HS-5 (cell line): ENCODE measurements at regions not wholly inside any gene's neighbourhood (a gene's known extent, or its start where the extent isn't known, plus 50 kb on each side); places are given as distances from the start of the nearest gene placed in this dataset.
"Not testable (repeated sequence)": the region's sequence is repeated elsewhere in the genome, so short reads cannot be mapped to it uniquely, and the experiment has no call there.

ENCODE experiments used
- DNase-seq: peaks from one replicate; pipeline ENCODE4 v3.0.0-alpha.2; 2012; ENCODE audit warnings: low read depth

DNA sequence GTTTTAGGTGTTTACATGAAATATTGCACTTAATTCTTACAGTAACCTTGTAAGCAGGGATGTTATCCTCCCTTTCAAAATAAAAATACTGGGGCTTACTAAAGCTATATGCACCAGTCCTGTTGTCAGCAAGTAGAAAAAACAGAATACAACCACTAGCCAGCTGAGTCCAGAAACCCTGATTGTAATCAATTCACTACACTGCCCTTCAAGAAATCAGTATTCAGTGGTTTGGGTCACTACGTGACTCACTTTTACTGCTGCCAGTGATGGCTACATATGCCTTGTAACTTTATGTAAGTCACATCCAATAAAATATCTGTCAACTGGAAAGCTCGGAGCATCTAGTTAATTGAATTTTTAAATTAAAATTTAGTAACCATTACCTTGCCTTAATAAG, 376.3 kb upstream of the DEPDC1 start:
- no peak for DNase-seq

DNA sequence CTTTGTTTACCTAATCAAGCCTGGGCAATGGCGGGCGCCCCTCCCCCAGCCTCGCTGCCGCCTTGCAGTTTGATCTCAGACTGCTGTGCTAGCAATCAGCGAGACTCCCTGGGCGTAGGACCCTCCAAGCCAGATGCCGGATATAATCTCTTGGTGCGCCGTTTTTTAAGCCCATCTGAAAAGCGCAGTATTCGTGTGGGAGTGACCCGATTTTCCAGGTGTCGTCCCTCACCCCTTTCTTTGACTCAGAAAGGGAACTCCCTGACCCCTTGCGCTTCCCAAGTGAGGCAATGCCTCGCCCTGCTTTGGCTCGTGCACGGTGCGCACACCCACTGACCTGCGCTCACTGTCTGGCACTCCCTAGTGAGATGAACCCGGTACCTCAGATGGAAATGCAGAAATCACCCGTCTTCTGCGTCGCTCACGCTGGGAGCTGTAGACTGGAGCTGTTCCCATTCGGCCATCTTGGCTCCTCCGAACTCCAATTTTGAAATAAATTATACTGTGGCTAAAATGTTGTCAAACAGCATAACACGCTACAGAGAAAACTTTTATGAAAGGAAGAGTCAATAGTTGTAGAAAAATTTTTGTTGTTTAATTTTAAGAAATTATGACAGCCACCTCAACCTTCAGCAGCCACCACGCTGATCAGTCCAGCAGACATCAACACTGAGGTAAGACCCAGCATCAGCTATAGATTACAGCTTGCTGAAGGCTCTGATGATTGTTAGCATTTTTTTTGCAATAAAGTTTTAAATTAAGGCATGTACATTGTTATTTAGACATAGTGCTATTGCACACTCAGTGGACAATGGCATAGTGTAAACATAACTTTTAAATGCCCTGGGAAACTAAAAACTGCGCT, 384.7 kb upstream of the DEPDC1 start:
- not testable (repeated sequence) for DNase-seq

DNA sequence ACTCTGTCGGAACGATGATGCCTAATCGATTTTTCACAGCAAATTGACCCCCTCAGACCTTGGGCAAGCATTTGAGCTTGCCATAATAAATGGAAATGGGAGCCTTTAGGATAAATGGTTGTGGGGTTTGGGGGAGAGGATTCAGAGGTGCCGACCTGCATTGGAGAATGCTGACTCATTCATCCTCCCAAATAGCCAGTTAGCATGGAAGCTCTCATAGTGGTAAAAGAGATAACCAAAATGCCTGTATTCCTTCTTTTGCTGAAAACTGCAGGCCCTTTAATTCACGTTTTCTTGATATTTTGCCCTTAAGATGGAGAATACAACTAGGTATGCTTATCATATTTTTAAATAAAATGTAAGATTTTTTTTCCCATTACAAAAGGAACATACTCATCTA, 392.6 kb upstream of the DEPDC1 start:
- no peak for DNase-seq

DNA sequence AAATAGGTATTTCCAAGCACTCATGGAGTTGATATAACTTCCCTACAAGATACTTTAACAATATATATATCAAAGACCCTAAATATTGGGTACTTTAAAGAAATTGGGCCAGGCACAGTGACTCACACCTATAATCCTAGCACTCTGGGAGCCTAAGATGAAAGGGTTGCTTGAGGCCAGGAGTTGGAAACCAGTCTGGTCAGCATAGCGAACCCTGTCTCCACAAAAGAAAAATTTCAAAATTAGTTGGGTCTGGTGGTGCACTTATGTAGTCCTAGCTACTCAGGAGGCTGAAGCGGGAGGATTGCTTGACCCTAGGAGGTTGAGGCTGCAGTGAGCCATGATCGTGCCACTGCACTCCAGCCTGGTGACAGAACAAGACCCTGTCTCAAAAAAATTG, 393.9 kb upstream of the DEPDC1 start:
- DNase-seq, result no peak

DNA sequence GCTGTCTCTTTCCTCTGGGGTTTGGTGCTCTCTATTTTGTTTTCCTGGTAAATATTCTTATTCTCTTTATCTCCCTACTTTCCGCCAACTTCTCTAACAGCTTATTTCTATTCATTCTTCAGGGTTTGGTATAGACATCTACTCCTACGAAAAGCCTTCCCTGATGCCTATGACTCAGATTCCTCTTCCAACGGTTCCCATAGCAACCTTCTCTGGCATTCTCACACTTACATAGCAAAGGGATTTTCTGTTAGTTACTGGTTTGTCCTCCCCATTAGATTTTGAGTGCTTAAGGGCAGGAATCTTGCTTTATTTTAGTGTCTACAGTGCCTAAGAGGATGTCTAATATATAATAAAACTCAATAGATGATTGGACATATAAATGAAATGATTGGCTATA, 407.6 kb upstream of the DEPDC1 start:
- DNase-seq, result no peak

DNA sequence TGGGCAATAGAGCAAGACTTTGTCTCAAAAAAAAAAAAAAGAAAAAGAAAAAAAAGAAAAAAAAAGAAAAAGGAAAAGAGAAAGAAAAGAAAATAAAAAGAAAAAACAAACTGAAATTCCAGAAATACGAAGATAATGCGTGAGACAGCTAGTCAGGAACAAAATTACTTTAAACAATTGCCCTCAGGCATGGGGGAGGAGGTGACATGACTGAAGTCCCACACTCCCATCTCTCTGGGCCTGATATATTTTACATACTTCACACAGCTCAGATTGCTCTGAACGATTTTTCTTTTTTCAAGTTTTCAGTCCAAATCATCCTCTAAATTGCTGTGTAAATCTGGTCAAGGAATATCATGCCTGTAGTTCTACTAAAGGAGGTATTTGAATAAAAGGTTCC, 409.5 kb upstream of the DEPDC1 start:
- no peak for DNase-seq

DNA sequence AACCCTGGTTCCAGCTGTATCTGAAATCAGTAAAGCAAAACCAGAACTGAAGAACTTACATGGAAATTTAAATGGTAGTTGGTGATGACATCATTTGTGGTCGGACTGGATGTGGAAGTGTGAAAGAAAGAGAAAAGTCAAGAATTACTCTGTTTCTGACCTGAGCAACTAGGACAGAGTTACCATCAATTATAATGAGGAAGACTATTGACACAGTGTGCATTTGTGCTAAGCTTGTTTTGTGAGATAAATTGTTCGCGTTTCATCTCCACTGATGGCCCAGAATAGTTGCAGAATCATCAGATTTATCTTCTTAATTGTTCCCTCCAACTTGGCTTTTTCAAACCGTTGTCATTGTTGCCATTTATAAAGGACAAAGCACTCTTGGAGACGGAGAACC, 410.6 kb upstream of the DEPDC1 start:
- DNase-seq, result no peak

DNA sequence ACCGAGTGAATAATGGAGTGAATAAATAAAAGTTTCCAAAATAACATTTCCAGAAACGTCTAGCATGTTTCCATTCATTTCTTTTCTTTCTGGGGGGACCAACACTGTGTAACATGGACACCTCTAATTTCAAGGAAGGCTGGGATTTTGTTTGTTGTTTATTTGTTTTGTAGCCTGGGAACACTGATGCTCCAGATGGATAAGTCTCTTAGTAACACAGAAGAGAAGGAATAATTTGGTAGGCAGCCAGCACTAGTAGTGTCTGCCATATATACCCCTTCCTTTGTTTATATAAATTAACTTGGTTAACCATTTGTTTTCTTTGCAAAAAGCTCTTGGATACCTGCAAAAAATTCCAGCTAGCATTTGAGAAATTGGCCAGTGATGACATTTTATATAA, 411.4 kb upstream of the DEPDC1 start:
- DNase-seq, result no peak

DNA sequence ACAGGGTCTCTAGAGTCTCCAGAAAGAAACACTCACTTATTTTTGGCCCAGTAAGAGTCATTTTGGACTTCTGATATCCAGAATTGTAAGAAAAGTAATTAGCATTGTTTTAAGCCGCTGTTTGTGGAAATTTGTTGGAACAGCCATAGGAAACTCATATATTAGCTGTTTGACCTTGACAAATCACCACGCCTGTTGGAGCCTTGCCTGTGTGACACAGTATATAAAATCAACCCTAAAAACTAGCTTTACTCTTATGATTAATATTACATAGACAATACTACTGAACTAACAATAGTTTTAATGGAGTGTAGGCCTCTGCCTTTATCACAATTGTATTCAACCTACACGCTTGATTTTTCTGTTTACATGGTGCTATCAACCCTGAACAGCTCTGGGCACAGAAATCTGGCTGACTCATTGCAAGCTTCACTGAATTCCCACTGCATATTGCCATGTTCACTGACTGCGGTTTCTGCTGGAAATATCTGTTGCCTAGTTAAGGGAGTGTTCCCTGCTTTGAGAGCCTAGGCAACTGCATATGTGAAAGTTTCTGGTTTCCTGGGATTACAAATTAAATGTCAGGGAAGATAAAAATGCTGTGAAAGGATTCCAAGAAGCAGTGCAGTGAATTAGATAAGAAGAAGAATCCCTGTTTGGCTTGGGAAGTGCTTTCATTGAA, 419.5 kb upstream of the DEPDC1 start:
- DNase-seq, result peak; percentile 15

DNA sequence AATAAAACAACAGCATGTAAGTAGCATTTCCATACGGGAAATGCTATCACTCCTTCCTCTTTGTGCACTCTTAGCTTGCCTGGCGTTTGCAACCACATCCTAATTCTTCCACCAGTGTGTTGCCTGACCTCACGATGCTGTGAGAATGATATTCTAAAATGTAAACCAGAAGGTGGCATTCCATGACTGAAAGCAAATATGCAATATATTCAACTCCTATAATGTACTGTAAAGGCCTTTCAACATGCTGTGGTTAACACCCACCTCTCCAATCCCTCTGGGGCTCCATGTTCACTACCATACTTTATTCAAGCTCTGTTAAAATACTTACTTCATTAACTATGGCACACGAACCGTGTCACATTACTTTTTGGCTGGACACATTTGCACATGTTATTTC, 420.6 kb upstream of the DEPDC1 start:
- DNase-seq, result no peak

DNA sequence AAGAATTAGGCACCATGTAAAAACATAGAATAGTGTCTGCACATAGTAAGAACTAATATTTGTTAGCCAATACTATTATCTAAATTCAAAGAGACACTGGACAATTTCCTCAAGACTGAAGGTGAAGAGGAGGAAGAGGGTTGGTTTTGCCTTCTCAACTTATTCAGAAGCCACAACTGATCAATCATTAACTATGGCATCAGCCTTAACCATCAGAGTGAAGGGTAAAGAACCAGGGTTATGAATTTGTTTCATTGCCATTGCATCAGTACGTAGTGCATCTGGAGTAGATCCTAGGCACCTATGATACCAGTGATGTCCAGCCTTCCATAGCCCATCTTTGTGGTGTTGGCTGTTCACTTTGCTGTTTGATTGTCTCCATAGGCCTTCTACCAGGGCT, 421.7 kb upstream of the DEPDC1 start:
- DNase-seq, result no peak

DNA sequence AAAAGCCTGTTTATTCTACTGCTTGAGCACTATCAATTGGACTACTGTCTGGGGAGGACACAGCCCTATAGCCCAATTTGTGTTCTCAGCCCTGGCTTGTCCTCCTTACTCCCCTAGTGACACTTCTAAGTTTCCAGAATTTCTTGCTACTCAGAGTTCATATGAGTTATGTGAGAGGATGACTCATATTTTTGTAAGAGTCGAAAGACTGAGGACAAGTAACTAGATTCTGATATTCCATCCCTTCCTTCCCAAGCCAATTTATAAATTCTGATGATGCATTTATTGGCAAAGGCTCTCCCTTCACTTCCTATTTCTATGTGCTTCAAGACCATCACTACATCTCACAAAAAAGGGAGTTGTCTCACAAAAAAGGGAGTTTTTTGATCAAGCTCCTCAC, 422.2 kb upstream of the DEPDC1 start:
- DNase-seq, result no peak

DNA sequence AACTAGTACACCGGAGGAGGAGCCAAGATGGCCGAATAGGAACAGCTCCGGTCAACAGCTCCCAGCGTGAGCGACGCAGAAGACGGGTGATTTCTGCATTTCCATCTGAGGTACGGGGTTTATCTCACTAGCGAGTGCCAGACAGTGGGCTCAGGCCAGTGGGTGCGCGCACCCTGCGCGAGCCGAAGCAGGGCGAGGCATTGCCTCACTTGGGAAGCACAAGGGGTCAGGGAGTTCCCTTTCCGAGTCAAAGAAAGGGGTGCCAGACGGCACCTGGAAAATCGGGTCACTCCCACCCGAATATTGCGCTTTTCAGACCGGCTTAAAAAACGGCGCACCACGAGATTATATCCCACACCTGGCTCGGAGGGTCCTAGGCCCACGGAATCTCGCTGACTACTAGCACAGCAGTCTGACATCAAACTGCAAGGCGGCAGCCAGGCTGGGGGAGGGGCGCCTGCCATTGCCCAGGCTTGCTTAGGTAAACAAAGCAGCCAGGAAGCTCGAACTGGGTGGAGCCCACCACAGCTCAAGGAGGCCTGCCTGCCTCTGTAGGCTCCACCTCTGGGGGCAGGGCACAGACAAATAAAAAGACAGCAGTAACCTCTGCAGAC, 426.7 kb upstream of the DEPDC1 start:
- DNase-seq, result not testable (repeated sequence)

DNA sequence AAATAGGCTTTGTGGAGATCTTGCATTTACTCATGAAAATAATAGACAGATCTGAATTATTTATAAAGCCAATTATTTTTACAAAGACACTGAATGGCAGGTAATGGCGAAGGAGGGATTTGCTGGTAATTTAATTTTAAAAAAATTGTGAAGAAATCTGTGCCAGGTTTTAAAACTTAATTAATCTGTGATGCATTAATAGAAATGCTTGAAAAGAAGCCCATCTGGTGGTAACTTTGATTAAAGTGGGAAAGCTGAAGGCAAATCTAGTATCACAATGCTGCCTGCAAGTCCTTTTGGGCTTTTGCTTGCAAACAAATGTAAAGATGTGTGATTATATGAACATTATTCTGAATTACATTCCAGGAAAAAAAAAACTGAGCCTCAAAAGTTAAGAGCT, 433.2 kb upstream of the DEPDC1 start:
- no peak for DNase-seq

DNA sequence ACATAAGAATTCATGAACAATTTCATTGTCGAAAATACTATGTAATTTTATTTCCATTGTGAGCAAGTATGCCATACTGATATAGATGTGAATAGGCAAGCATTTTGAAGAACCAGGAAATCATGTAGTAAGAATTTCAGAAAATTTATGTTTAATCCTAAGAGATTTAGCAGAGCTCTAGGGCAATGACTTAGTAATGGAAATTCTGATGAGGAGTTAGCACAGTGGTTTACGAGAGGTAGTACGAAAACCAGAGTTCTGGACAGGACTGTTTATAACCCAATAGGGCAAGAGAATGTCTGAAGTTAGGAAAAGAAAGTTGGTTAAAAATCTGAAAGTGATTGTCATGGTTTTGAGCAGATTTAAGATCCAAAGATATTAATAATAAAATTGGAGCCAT, 439.6 kb upstream of the DEPDC1 start:
- no peak for DNase-seq

DNA sequence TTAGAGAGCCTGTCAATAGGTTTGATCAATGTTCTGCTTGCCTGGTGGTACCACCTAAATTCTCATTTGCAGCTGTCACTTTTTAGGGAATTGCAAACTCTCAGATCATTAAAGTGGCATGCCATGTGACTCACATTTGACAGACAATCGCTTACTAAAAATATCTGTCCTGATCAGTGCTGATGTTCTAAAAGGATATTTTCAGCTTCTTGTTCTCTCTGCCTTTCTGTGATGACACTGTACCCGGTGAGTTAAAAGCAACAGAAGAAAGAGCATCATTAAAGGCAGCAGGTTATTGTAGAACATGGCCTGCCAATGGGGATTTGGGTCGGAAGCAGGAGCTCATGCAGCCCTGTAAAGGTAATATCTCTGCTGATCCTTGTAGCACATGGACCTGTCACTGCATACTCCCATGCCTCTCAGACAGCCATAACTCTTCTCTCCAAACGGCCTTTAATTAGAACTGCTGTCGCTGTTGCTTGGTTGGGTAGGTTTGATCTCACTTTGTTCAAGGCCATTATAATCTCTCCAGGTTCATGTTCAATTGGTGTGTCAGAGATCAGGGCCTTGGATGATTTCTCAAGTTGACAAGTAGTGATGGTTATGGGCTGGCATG, 441.3 kb upstream of the DEPDC1 start:
- DNase-seq, result no peak

DNA sequence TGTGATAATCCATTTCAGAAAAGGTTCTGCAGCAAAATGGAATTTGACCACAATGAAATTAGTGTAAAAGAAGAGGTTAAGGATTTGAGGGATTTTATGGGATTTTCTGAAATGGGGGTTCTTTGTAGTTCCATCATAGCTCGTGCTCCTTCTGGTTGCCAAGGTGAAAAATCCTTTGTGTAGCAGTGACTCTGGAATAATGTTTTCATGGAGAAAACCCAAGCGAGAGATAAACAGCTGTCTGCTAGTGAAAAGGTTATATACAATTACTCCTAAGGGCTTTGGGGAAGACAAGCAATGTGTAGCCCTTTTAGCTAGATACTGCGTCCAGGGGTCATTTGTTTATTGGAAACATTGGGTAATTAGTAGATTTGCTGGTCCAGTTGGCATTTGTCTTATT, 453.2 kb upstream of the DEPDC1 start:
- DNase-seq, result no peak

DNA sequence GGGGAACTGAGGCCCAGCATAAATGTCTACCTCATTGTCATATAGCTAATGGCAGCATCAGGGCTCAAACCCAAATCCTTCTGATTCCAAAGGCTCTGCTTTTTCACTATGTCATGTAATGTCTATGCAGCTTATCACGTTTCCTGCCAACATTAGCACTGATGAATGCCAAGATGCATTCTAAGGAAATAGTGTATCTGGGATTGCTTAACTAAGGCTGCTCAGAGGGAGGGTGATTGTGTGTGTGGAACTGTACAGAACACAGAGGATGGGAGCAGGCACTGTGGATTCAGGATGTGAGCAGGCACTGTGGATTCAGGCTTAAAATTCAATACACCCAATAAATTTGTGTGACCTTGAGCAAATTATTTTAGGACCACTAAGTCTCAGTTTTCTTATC, 456.4 kb upstream of the DEPDC1 start:
- DNase-seq, result no peak

DNA sequence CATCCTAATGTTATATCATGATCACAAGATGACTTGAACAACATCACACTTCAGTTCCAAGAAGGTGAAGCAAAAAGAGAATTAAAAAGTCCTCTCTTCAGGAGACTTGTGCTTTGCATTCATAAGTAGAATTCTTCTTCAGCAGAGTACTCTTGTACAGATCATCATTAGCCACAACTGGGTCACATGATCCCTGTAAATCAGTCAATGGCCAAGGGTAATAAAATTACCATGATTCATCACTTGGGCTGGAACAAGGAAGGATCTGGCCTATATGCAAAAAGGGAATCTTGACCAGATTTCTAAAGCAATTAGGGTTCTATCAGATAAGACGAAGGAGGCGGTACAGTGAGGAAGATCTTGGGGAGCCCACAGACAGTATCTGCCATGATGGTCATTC, 458.0 kb upstream of the DEPDC1 start:
- DNase-seq, result no peak

DNA sequence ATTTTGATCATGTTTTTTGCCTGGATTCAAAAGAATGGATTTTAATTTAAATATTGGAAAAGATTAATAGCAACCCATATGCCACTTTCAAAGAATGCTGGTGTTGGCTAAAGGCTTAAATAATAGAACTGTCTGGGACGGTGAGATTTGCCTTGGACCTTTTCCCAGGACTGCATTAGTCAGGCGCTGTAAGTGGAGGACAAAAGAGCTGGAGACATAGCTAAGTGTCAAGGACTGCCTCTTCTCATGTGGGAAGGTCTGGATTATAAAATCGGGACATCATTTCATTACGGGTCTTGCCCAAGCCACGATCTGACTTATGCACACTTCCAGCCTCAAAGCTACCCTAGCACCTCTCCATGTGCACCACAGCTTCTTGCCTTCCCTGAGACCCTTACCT, 458.5 kb upstream of the DEPDC1 start:
- DNase-seq, result no peak

DNA sequence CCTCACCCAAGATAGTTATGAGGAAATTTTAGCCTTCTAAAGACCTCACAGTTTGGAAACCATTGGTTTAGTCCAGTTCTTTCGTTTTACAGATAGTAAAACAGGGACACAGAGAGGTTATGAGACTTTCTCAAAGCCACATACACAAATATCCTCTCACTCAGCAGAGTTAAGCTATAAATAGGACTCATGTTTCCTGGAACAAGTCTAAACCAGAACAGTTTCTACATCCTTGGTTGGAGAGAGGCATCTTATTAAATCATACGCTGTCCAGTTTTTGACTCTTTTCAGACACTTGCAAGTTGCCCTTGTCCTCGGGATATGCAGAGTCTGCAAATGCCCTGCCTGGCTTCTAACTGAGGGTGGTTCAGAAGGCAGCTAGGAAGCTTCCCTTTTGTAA, 462.1 kb upstream of the DEPDC1 start:
- DNase-seq, result no peak

DNA sequence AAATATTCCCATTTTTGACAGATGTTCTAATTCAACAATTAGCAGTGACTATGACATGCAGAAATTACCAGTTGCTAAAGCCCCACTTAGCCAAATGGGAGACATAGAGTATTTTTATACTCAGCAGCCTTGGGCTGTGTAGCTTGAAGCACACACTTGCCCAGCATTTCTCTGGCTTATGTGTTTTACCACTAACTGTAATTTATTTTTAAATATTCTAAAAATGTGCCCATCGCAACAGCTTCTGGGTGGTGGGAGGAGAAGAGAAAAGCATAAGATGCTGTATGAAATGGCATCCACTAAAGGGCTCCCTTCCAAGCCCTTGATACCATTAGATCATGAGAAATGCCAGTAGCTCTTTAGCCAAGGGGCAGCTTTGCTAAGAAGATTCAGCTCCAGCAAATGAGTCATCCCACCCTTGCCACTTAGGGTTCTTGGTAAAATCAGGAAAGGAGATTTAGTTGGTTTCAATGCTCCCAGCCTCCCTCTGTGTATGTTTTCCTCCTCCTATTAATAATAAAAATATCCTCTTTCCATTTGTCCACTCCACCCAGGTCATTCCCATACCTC, 462.7 kb upstream of the DEPDC1 start:
- DNase-seq, result no peak

DNA sequence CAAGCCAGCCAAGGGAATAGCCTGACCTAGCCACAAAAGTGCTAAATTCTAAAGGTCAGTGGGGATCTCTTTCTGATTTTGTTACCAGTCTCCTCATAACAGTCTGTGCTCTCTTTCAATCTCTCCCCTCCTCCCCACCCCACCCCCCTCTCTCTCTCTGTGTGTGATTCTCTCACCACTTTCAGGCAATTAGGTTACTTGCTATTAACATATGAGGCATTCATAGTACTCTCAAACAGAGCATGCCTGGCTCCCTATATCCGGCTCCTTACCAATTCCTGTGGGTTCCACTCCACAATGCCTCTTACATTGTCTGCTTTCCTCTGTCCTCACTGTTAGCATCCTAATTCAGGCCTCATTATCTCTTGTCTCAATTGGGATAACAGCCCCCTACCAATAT, 464.3 kb upstream of the DEPDC1 start:
- DNase-seq, result no peak
